Right atrium auricular region (tissue), 2 donors: ENCODE measurements at regions not wholly inside any gene's neighbourhood (a gene's known extent, or its start where the extent isn't known, plus 50 kb on each side); places are given as distances from the start of the nearest gene placed in this dataset.

Source experiments
- DNase-seq: peaks from one replicate; pipeline ENCODE4 v3.0.0-alpha.2; 2019; ENCODE audit warnings: low spot score
- H3K27ac ChIP-seq, 2 donors: fragments of 200-600 bp; sonication (generic); 1 replicate in 1 of 2; 2 replicates in 1 of 2; pipeline ENCODE4 v1.5.1; 2016 to 2019
- H3K27me3 ChIP-seq, 2 donors: fragments of 200-600 bp; sonication (generic); one replicate each; pipeline versions ENCODE4 v1.5.1 to v1.6.0; 2017 to 2019
- H3K36me3 ChIP-seq: fragments of 200-600 bp; sonication (generic); one replicate; pipeline ENCODE4 v1.5.1; 2016
- H3K4me1 ChIP-seq, 2 donors: fragments of 200-600 bp; sonication (generic); one replicate each; pipeline versions ENCODE4 v1.5.1 to v1.6.0; 2017 to 2019
- H3K4me3 ChIP-seq, 2 donors: fragments of 200-600 bp; sonication (generic); 1 replicate in 1 of 2; 2 replicates in 1 of 2; pipeline ENCODE4 v1.5.1; 2017 to 2019; ENCODE audit warnings: mild to moderate bottlenecking in 1 of 2, moderate library complexity in 1 of 2
- H3K9me3 ChIP-seq, 2 donors: fragments of 200-600 bp; sonication (generic); one replicate each; pipeline ENCODE4 v1.5.1; 2019
- TF ChIP-seq, protein P1 (sequence below), 2 donors: fragments of 200-600 bp; sonication (generic); IDR thresholded peaks; one replicate each; pipeline ENCODE4 v1.5.1; 2019; ENCODE audit warnings: antibody characterized with exemption in 2 of 2

DNA sequence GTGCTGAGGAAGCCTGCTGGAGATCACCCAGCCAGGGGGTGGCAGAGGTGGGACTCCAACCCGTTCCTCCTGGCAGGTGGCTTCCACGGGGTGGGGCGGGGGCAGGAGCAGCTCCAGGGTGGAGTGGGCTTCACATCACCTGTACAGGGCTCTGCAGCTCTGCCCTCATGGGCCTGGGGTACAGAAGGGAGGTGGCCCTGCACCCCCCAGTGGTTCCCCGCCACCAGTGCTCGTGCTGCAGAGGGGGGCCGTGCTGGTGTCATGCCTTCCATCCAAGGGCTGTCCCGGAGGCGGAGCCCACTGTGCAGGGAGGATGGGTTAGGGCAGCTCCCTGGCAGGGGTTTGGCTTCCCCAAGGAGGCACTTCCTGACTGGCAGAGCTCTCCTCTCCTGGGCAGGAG lies 76.4 kb upstream of the SHISAL1 start:
- Histone ChIP-seq H3K36me3 (no peaks in the 10 kb centered on the region), H3K4me3 (no peak overlapping the region), H3K9me3 (no peaks in the 10 kb centered on the region), H3K4me1 (no peaks in the 10 kb centered on the region), H3K27me3 (no peaks in the 10 kb centered on the region), H3K27ac (no peak overlapping the region)
- TF ChIP-seq, protein P1, sequence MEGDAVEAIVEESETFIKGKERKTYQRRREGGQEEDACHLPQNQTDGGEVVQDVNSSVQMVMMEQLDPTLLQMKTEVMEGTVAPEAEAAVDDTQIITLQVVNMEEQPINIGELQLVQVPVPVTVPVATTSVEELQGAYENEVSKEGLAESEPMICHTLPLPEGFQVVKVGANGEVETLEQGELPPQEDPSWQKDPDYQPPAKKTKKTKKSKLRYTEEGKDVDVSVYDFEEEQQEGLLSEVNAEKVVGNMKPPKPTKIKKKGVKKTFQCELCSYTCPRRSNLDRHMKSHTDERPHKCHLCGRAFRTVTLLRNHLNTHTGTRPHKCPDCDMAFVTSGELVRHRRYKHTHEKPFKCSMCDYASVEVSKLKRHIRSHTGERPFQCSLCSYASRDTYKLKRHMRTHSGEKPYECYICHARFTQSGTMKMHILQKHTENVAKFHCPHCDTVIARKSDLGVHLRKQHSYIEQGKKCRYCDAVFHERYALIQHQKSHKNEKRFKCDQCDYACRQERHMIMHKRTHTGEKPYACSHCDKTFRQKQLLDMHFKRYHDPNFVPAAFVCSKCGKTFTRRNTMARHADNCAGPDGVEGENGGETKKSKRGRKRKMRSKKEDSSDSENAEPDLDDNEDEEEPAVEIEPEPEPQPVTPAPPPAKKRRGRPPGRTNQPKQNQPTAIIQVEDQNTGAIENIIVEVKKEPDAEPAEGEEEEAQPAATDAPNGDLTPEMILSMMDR (IDR thresholded peaks at IDR 0.05): no peak
- DNase-seq: no peak

GRCh38 chr22:44387486-44387885 lies 74.7 kb upstream of the SHISAL1 start:
- no peaks in the 10 kb centered on the region for H3K9me3 ChIP-seq
- TF ChIP-seq, protein P1 (IDR thresholded peaks at IDR 0.05): no peak
- H3K27ac ChIP-seq: no peak overlapping the region
- no peak for DNase-seq
- no peaks in the 10 kb centered on the region for H3K36me3 ChIP-seq
- H3K4me3 ChIP-seq: no peak overlapping the region
- H3K27me3 ChIP-seq: no peaks in the 10 kb centered on the region
- no peaks in the 10 kb centered on the region for H3K4me1 ChIP-seq

DNA sequence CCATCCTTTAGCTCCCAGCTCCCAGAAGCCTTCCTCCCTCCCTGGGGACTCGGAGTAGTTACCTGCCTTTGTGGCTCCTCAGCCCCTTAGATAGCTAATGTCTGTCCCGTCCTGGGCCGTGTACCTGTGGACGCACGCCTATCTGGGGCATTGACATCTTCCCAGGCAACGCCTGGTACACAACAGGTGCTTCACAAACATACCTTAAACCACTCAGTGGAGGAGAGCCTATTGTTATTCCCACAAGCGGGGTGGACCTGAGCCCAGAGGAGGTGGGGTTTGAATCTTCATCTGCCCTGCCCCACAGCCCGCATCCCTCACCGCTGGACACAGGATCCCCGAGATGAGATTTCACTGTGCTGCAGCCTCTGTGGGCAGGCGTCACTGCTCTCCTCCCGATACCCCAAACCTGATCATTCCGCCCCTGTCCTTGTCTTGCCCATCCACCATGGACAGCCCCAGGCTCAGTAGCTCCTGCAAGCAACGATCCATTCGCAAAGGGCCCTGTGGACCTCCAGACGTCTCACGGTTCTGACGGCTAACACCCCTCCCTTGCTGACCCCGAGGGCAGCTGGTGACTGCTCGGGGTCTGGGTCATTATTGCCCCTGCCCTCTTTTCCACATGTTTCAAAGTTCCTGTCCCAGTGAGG lies 73.8 kb upstream of the SHISAL1 start:
- TF ChIP-seq, protein P1 (IDR thresholded peaks at IDR 0.05): no peak
- H3K4me1 ChIP-seq: no peaks in the 10 kb centered on the region
- DNase-seq: no peak

GRCh38 chr22:44385781-44386180 lies 73.0 kb upstream of the SHISAL1 start:
- TF ChIP-seq, protein P1 (IDR thresholded peaks at IDR 0.05): no peak
- Histone ChIP-seq H3K4me1 (no peaks in the 10 kb centered on the region), H3K36me3 (no peaks in the 10 kb centered on the region), H3K27me3 (no peaks in the 10 kb centered on the region), H3K9me3 (no peaks in the 10 kb centered on the region), H3K27ac (no peak overlapping the region), H3K4me3 (no peak overlapping the region)
- no peak for DNase-seq

More for the DNA sequence above, 73.8 kb upstream of the SHISAL1 start:
- no peak overlapping the region for H3K27ac ChIP-seq
- H3K36me3 ChIP-seq: no peaks in the 10 kb centered on the region
- no peak overlapping the region for H3K4me3 ChIP-seq
- H3K9me3 ChIP-seq: no peaks in the 10 kb centered on the region
- H3K27me3 ChIP-seq: no peaks in the 10 kb centered on the region

- DNase-seq: no peak
- Histone ChIP-seq H3K27ac (no peak overlapping the region), H3K4me1 (no peaks in the 10 kb centered on the region), H3K36me3 (no peaks in the 10 kb centered on the region), H3K4me3 (no peak overlapping the region), H3K27me3 (no peaks in the 10 kb centered on the region), H3K9me3 (no peaks in the 10 kb centered on the region)
- TF ChIP-seq, protein P1 (IDR thresholded peaks at IDR 0.05): no peak
Observed at GRCh38 chr22:44385296-44385610, 72.5 kb upstream of the SHISAL1 start.
